ENCODE measurements at regions not wholly inside any gene's neighbourhood (a gene's known extent, or its start where the extent isn't known, plus 50 kb on each side); places are given as distances from the start of the nearest gene placed in this dataset.
A peak's percentile ranks its signal among the peaks of the same experiment; 100 is the strongest.
"Not testable (repeated sequence)": the region's sequence is repeated elsewhere in the genome, so short reads cannot be mapped to it uniquely, and the experiment has no call there.

GRCh38 chrX:3881255-3881895 lies 167.9 kb upstream of the PRKX start:
- H3K36me3 ChIP-seq (ENCODE audit: control insufficient read depth, insufficient read depth, low read length); H3K9ac ChIP-seq (ENCODE audit: low read length); H3K27ac ChIP-seq (ENCODE audit: low read depth, low read length); H3K4me1 ChIP-seq (ENCODE audit: control insufficient read depth, insufficient read depth, low read length); H3K27me3 ChIP-seq (ENCODE audit: control insufficient read depth, insufficient read depth, low read length); H3K4me3 ChIP-seq (ENCODE audit: low read length): not testable (repeated sequence)

GRCh38 chrX:3876393-3876792 lies 162.9 kb upstream of the PRKX start:
- H3K4me1 ChIP-seq (ENCODE audit: control insufficient read depth, insufficient read depth, low read length); H3K27ac ChIP-seq (ENCODE audit: low read depth, low read length); H3K27me3 ChIP-seq (ENCODE audit: control insufficient read depth, insufficient read depth, low read length); H3K9ac ChIP-seq (ENCODE audit: low read length); H3K36me3 ChIP-seq (ENCODE audit: control insufficient read depth, insufficient read depth, low read length); H3K4me3 ChIP-seq (ENCODE audit: low read length): not testable (repeated sequence)

GRCh38 chrX:3875638-3876037 lies 162.2 kb upstream of the PRKX start:
- H3K4me1 ChIP-seq (ENCODE audit: control insufficient read depth, insufficient read depth, low read length); H3K4me3 ChIP-seq (ENCODE audit: low read length); H3K9ac ChIP-seq (ENCODE audit: low read length); H3K36me3 ChIP-seq (ENCODE audit: control insufficient read depth, insufficient read depth, low read length); H3K27ac ChIP-seq (ENCODE audit: low read depth, low read length); H3K27me3 ChIP-seq (ENCODE audit: control insufficient read depth, insufficient read depth, low read length): not testable (repeated sequence)

- H3K4me3 ChIP-seq (ENCODE audit: low read length); H3K4me1 ChIP-seq (ENCODE audit: control insufficient read depth, insufficient read depth, low read length): not testable (repeated sequence)
Measured at GRCh38 chrX:3872226-3872879, 158.9 kb upstream of the PRKX start.

GRCh38 chrX:3867067-3867831 lies 153.8 kb upstream of the PRKX start:
- not testable (repeated sequence) for H3K4me1 ChIP-seq (ENCODE audit: control insufficient read depth, insufficient read depth, low read length); H3K36me3 ChIP-seq (ENCODE audit: control insufficient read depth, insufficient read depth, low read length); H3K9ac ChIP-seq (ENCODE audit: low read length); H3K27me3 ChIP-seq (ENCODE audit: control insufficient read depth, insufficient read depth, low read length); H3K4me3 ChIP-seq (ENCODE audit: low read length); H3K27ac ChIP-seq (ENCODE audit: low read depth, low read length)

More at GRCh38 chrX:3872226-3872879, 158.9 kb upstream of the PRKX start:
- H3K36me3 ChIP-seq (ENCODE audit: control insufficient read depth, insufficient read depth, low read length); H3K27ac ChIP-seq (ENCODE audit: low read depth, low read length); H3K9ac ChIP-seq (ENCODE audit: low read length); H3K27me3 ChIP-seq (ENCODE audit: control insufficient read depth, insufficient read depth, low read length): not testable (repeated sequence)

- H3K27me3 ChIP-seq (ENCODE audit: control insufficient read depth, insufficient read depth, low read length); H3K36me3 ChIP-seq (ENCODE audit: control insufficient read depth, insufficient read depth, low read length); H3K9ac ChIP-seq (ENCODE audit: low read length); H3K4me1 ChIP-seq (ENCODE audit: control insufficient read depth, insufficient read depth, low read length); H3K27ac ChIP-seq (ENCODE audit: low read depth, low read length); H3K4me3 ChIP-seq (ENCODE audit: low read length): not testable (repeated sequence)
Measured at GRCh38 chrX:3858332-3858731, 144.9 kb upstream of the PRKX start.

GRCh38 chrX:3843522-3844145 lies 130.2 kb upstream of the PRKX start:
- H3K27me3 ChIP-seq (ENCODE audit: control insufficient read depth, insufficient read depth, low read length); H3K4me3 ChIP-seq (ENCODE audit: low read length); H3K36me3 ChIP-seq (ENCODE audit: control insufficient read depth, insufficient read depth, low read length); H3K9ac ChIP-seq (ENCODE audit: low read length); H3K4me1 ChIP-seq (ENCODE audit: control insufficient read depth, insufficient read depth, low read length); H3K27ac ChIP-seq (ENCODE audit: low read depth, low read length): not testable (repeated sequence)

GRCh38 chrX:3842822-3843521 lies 129.5 kb upstream of the PRKX start:
- not testable (repeated sequence) for H3K36me3 ChIP-seq (ENCODE audit: control insufficient read depth, insufficient read depth, low read length); H3K4me1 ChIP-seq (ENCODE audit: control insufficient read depth, insufficient read depth, low read length); H3K27ac ChIP-seq (ENCODE audit: low read depth, low read length); H3K9ac ChIP-seq (ENCODE audit: low read length); H3K27me3 ChIP-seq (ENCODE audit: control insufficient read depth, insufficient read depth, low read length)
- peak overlapping the region; percentile 41 for H3K4me3 ChIP-seq (ENCODE audit: low read length)

GRCh38 chrX:3838754-3839153 lies 125.3 kb upstream of the PRKX start:
- not testable (repeated sequence) for H3K4me1 ChIP-seq (ENCODE audit: control insufficient read depth, insufficient read depth, low read length); H3K4me3 ChIP-seq (ENCODE audit: low read length); H3K27me3 ChIP-seq (ENCODE audit: control insufficient read depth, insufficient read depth, low read length); H3K27ac ChIP-seq (ENCODE audit: low read depth, low read length); H3K36me3 ChIP-seq (ENCODE audit: control insufficient read depth, insufficient read depth, low read length); H3K9ac ChIP-seq (ENCODE audit: low read length)

GRCh38 chrX:3837958-3838643 lies 124.7 kb upstream of the PRKX start:
- not testable (repeated sequence) for H3K36me3 ChIP-seq (ENCODE audit: control insufficient read depth, insufficient read depth, low read length); H3K9ac ChIP-seq (ENCODE audit: low read length); H3K27ac ChIP-seq (ENCODE audit: low read depth, low read length); H3K27me3 ChIP-seq (ENCODE audit: control insufficient read depth, insufficient read depth, low read length); H3K4me3 ChIP-seq (ENCODE audit: low read length); H3K4me1 ChIP-seq (ENCODE audit: control insufficient read depth, insufficient read depth, low read length)

- H3K4me3 ChIP-seq (ENCODE audit: low read length); H3K27ac ChIP-seq (ENCODE audit: low read depth, low read length); H3K36me3 ChIP-seq (ENCODE audit: control insufficient read depth, insufficient read depth, low read length); H3K4me1 ChIP-seq (ENCODE audit: control insufficient read depth, insufficient read depth, low read length); H3K9ac ChIP-seq (ENCODE audit: low read length); H3K27me3 ChIP-seq (ENCODE audit: control insufficient read depth, insufficient read depth, low read length): not testable (repeated sequence)
Measured at GRCh38 chrX:3837211-3837610, 123.8 kb upstream of the PRKX start.
